NCI-H1105 (cell line): ENCODE measurements at regions not wholly inside any gene's neighbourhood (a gene's known extent, or its start where the extent isn't known, plus 50 kb on each side); places are given as distances from the start of the nearest gene placed in this dataset.

Experiments
- DNase-seq: peaks from one replicate; lab custom pipeline; 2025; lab: John Stamatoyannopoulos, UW

- DNase-seq = no peak
These were observed 176.0 kb downstream of the ABHD5 start for GRCh38 chr3:43866529-43867353.

GRCh38 chr3:43867436-43868072 is 176.8 kb downstream of the ABHD5 start:
- DNase-seq = no peak

DNA sequence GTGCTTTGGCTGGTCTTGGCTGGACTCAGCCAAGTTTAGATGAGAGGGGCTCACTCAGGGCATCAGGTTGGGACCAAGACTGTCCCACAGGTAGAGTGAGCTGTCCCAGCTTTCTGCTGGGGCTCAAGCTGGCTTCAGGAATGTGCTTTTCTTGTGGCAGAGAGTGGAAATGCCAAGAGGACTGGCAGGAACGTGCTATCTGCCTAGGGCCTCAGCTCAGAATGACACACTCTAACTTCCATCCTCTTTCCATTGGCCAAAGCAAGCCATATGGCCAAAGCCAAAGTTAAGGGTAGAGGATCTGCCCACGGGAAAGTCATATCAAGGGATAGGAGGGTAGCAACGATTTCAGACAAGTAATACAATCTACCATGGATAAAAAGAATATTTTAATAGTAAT is 178.8 kb downstream of the ABHD5 start:
- no peak for DNase-seq

DNA sequence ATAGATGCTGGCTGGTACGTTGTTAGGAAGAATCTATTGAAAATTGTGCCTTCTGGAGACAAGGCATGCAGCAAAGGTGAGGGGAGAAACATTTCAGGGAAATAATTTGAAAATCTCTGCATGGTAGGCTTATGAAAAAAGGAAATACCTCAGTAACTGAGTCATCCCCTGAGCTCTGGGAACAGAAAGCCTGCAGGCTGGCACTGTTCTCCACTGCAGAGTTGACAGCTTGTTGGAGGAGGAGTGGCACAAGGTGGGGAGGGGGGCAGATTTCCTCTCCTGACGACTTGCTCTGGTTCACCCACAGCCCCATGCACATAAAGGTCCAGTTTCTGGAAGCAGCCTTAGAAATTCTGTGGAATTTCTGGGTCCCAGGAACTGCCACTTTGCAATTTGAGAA is 179.4 kb downstream of the ABHD5 start:
- no peak for DNase-seq

GRCh38 chr3:43870844-43871626 is 180.3 kb downstream of the ABHD5 start:
- no peak for DNase-seq

DNA sequence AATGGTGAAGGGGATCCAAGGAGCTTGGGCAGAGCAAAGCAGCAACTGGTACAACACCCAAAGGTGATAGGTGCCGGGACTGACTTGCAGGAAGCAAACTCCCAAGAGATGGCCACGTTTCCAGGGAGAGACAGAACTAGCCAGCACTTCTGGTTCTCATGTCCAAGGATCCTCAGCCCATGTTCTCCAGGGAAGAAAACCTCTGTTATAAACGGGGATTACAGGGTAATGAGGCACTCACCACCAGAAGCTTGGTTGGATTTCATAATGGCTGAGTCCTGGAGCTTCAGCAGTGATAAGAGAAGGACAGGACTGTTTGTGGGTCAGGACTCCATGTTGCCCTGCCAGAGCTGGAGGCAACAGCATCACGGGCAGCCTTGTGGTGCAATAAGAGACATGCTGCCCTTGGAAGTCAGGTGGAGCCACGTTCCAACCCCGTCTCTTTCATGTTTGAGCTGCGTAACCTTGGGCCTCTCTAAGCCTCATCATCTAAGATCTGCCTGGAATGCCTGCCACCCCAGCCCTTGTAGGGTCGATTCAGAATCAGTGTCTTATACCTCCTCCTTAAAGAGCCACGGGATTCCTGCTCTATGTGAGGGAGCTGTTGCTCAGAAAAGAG is 181.0 kb downstream of the ABHD5 start:
- DNase-seq = no peak

DNA sequence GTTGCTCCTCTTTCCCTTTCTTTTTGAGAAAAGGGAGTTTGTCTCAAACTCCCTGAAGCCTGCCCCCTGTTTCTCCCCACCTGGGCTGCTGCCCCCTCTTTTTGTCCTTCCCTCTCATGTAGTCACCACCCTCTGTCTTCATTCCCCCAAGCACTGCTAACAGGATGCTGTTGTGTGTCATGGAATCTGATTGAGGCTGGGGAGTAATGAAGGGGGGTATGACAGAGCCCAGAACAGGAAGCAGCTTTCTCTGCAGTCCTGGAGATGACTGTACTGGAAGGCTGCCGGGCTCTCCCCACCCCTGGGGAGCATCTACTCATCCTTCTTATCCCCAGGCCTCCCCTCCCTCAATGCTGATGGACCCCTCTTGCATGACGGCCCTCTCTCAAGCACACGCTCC is 181.6 kb downstream of the ABHD5 start:
- DNase-seq = no peak

- DNase-seq = no peak
These were observed 182.2 kb downstream of the ABHD5 start for GRCh38 chr3:43872901-43873300.

- DNase-seq = no peak
These were observed 183.0 kb downstream of the ABHD5 start for GRCh38 chr3:43873723-43874122.

GRCh38 chr3:43874290-43874689 is 183.6 kb downstream of the ABHD5 start:
- no peak for DNase-seq

- DNase-seq = no peak
These were observed 184.0 kb downstream of the ABHD5 start for GRCh38 chr3:43874731-43875130.

GRCh38 chr3:43876648-43877047 is 185.9 kb downstream of the ABHD5 start:
- no peak for DNase-seq

- no peak for DNase-seq
These were observed 188.4 kb downstream of the ABHD5 start for GRCh38 chr3:43879166-43879565.

- no peak for DNase-seq
These were observed 192.4 kb downstream of the ABHD5 start for GRCh38 chr3:43882976-43883680.

- DNase-seq = peak; percentile 3
These were observed 193.1 kb downstream of the ABHD5 start for GRCh38 chr3:43883729-43884396.

GRCh38 chr3:43884581-43884980 is 193.8 kb downstream of the ABHD5 start:
- no peak for DNase-seq

DNA sequence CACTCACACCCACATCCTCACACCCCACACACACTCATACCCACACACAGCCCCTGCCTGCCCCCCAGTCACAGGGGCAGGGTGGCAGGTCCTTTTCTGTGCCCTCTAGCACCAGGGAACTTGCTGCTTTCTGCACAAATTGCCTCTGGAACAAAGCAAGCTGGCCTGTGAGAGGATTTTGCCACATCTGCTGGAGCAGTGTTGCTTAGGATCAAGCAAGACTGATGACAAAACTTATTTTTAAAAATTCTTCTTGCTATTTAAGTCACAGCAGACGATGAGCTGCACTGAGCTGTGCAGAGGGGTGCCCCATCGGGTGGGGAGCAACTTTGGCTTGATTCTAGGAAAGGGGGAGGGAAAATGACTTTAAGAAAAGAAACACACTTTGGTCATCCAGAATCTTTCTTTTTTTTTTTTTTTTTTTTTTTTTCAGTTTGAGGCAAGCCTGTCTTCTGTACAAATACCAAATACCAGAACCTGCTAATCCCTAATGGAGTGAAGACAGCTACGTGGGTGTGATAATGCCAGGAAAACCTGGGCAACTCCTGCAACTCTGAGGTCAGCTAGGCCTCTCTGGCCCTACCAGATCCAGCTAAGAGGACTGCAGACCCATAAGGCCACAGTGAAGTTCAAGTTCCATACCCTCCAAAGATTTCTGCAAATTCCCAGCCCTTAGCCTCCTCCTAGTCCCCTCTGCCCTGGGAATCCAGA is 195.3 kb downstream of the ABHD5 start:
- DNase-seq = no peak

GRCh38 chr3:43892061-43892460 is 201.3 kb downstream of the ABHD5 start:
- DNase-seq = no peak

GRCh38 chr3:43892526-43892925 is 201.8 kb downstream of the ABHD5 start:
- DNase-seq = peak; percentile 55

- DNase-seq = no peak
These were observed 203.0 kb downstream of the ABHD5 start for GRCh38 chr3:43893727-43894126.
